ENCODE measurements at regions not wholly inside any gene's neighbourhood (a gene's known extent, or its start where the extent isn't known, plus 50 kb on each side); places are given as distances from the start of the nearest gene placed in this dataset.

DNA sequence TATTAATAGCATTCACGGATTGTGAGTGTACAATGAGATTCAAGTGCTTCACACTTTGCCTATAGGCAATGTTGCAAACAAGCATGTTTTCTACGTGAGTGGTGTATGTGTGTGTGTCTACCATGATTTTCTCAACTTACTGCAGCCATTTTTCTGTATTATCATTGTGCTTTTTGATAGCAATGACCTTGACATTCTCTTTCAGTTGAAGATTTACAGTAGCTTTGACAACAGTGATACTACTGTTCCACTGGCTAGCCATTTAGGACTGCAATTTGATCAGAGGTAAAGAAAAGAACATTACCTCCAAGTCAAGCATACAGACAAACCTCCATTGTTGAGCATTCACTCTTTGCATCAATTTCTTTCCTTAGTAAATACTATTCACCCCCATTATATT is 297.0 kb downstream of the MAN2A1 start:
- no peak overlapping the region for H3K4me3 ChIP-seq (ENCODE audit: low read depth, low read length)
- H3K27me3 Mint-ChIP-seq (ENCODE audit: insufficient read depth, unreplicated experiment): no peaks in the 10 kb centered on the region
- no TSS peak for BruUV-seq (replicated peaks)
- no peaks in the 10 kb centered on the region for H3K36me3 ChIP-seq (ENCODE audit: control insufficient read depth, insufficient read depth, low read length)
- no peak overlapping the region for H3K4me3 Mint-ChIP-seq (ENCODE audit: unreplicated experiment)
- H3K36me3 Mint-ChIP-seq (ENCODE audit: insufficient read depth, unreplicated experiment): peaks cover 7% of the 10 kb centered on the region
- no peak for TF ChIP-seq CTCF (IDR thresholded peaks at IDR 0.05; ENCODE audit: insufficient read depth in 1 of 2, low read depth in 1 of 2, low read length in 1 of 2, severe bottlenecking in 1 of 2, unreplicated experiment in 1 of 2)
- intact Hi-C loops (cut with micrococcal nuclease; ENCODE audit: unreplicated experiment): no loop called here
- no peak for DNase-seq
- ChIA-PET CTCF (no interaction called here), POLR2A (no interaction called here)
- no peaks in the 10 kb centered on the region for H3K27me3 ChIP-seq (replicated peaks; ENCODE audit: control insufficient read depth, insufficient read depth, low read length)
- H3K9me3 ChIP-seq: peaks cover 10% of the 10 kb centered on the region
- H3K27ac Mint-ChIP-seq (ENCODE audit: unreplicated experiment): no peak overlapping the region
- H3K4me1 ChIP-seq: peaks cover 68% of the 10 kb centered on the region
- peaks cover 32% of the 10 kb centered on the region for H3K9me3 Mint-ChIP-seq (ENCODE audit: unreplicated experiment)
- H3K4me1 Mint-ChIP-seq (ENCODE audit: low read depth, unreplicated experiment): peaks cover 47% of the 10 kb centered on the region

- Mint-ChIP-seq H3K27ac (ENCODE audit: unreplicated experiment) (no peak overlapping the region), H3K4me3 (ENCODE audit: unreplicated experiment) (no peak overlapping the region), H3K36me3 (ENCODE audit: insufficient read depth, unreplicated experiment) (peaks cover 7% of the 10 kb centered on the region), H3K9me3 (ENCODE audit: unreplicated experiment) (peaks cover 35% of the 10 kb centered on the region), H3K27me3 (ENCODE audit: insufficient read depth, unreplicated experiment) (no peaks in the 10 kb centered on the region), H3K4me1 (ENCODE audit: low read depth, unreplicated experiment) (peaks cover 51% of the 10 kb centered on the region)
- Histone ChIP-seq H3K27me3 (replicated peaks; ENCODE audit: control insufficient read depth, insufficient read depth, low read length) (no peaks in the 10 kb centered on the region), H3K4me3 (ENCODE audit: low read depth, low read length) (no peak overlapping the region), H3K36me3 (ENCODE audit: control insufficient read depth, insufficient read depth, low read length) (no peaks in the 10 kb centered on the region), H3K4me1 (peaks cover 64% of the 10 kb centered on the region), H3K9me3 (peaks cover 10% of the 10 kb centered on the region)
- no peak for DNase-seq
- ChIA-PET CTCF (no interaction called here), POLR2A (no interaction called here)
- TF ChIP-seq CTCF (IDR thresholded peaks at IDR 0.05; ENCODE audit: insufficient read depth in 1 of 2, low read depth in 1 of 2, low read length in 1 of 2, severe bottlenecking in 1 of 2, unreplicated experiment in 1 of 2): no peak
- intact Hi-C loops (cut with micrococcal nuclease; ENCODE audit: unreplicated experiment): no loop called here
- BruUV-seq (replicated peaks): no TSS peak
Observed at GRCh38 chr5:109987355-109987754, 297.6 kb downstream of the MAN2A1 start.

DNA sequence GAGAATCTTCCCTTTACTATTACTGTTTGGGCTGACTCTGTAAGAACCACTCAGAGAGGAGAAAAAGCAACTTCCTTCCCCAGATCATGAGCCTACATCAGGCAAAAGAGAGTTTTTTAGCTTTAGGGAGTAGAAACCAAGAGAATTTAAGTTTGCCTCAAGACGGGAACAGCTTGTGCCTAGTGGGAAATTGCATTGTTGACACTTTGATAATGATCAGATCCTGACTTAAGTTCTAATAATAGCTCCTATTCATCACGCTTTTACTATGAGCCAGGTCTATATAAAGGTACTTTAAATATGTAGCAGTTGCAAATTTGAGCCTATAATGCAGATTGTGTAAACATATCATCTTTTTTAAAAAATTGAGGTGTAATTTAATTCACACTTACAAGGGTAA is 298.2 kb downstream of the MAN2A1 start:
- H3K27me3 Mint-ChIP-seq (ENCODE audit: insufficient read depth, unreplicated experiment): no peaks in the 10 kb centered on the region
- H3K4me1 ChIP-seq: peaks cover 58% of the 10 kb centered on the region
- H3K4me1 Mint-ChIP-seq (ENCODE audit: low read depth, unreplicated experiment): peaks cover 53% of the 10 kb centered on the region
- H3K36me3 Mint-ChIP-seq (ENCODE audit: insufficient read depth, unreplicated experiment): peaks cover 7% of the 10 kb centered on the region
- no peak overlapping the region for H3K27ac Mint-ChIP-seq (ENCODE audit: unreplicated experiment)
- BruUV-seq (replicated peaks): no TSS peak
- intact Hi-C loops (cut with micrococcal nuclease; ENCODE audit: unreplicated experiment): no loop called here
- H3K9me3 ChIP-seq: peaks cover 10% of the 10 kb centered on the region
- H3K4me3 Mint-ChIP-seq (ENCODE audit: unreplicated experiment): no peak overlapping the region
- no peak for TF ChIP-seq CTCF (IDR thresholded peaks at IDR 0.05; ENCODE audit: insufficient read depth in 1 of 2, low read depth in 1 of 2, low read length in 1 of 2, severe bottlenecking in 1 of 2, unreplicated experiment in 1 of 2)
- no peak overlapping the region for H3K4me3 ChIP-seq (ENCODE audit: low read depth, low read length)
- H3K36me3 ChIP-seq (ENCODE audit: control insufficient read depth, insufficient read depth, low read length): no peaks in the 10 kb centered on the region
- H3K9me3 Mint-ChIP-seq (ENCODE audit: unreplicated experiment): peaks cover 30% of the 10 kb centered on the region
- POLR2A ChIA-PET: no interaction called here
- H3K27me3 ChIP-seq (replicated peaks; ENCODE audit: control insufficient read depth, insufficient read depth, low read length): no peaks in the 10 kb centered on the region
- no peak for DNase-seq
- CTCF ChIA-PET: no interaction called here
